ENCODE measurements at regions not wholly inside any gene's neighbourhood (a gene's known extent, or its start where the extent isn't known, plus 50 kb on each side); places are given as distances from the start of the nearest gene placed in this dataset.

DNA sequence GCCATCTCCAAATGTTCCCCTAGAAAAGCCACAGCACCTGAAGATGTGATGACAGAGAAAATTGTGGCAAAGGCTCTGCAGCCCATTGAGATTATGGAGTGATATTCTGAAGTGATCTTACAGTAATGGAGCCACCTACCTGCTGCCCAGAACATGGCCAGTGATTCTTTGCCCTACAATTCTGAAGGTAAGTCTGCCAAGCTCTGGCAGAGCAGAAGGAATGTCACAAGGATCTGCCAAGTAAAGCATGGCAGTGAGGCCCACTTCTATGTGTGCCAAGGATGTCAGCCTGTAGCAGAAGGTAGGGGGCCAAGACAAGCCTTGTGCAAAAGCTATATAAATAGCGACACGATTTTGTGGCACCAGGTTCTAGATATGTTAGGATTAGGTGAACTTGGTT lies 155.1 kb downstream of the RND3 start:
- TF ChIP-seq, protein P1, sequence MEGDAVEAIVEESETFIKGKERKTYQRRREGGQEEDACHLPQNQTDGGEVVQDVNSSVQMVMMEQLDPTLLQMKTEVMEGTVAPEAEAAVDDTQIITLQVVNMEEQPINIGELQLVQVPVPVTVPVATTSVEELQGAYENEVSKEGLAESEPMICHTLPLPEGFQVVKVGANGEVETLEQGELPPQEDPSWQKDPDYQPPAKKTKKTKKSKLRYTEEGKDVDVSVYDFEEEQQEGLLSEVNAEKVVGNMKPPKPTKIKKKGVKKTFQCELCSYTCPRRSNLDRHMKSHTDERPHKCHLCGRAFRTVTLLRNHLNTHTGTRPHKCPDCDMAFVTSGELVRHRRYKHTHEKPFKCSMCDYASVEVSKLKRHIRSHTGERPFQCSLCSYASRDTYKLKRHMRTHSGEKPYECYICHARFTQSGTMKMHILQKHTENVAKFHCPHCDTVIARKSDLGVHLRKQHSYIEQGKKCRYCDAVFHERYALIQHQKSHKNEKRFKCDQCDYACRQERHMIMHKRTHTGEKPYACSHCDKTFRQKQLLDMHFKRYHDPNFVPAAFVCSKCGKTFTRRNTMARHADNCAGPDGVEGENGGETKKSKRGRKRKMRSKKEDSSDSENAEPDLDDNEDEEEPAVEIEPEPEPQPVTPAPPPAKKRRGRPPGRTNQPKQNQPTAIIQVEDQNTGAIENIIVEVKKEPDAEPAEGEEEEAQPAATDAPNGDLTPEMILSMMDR (conservative IDR thresholded peaks at IDR 0.05), result no peak
- no peak for TF ChIP-seq EZH2 (IDR thresholded peaks at IDR 0.05; ENCODE audit: low read depth)

All from PC-9 (cell line).